ENCODE measurements at regions not wholly inside any gene's neighbourhood (a gene's known extent, or its start where the extent isn't known, plus 50 kb on each side); places are given as distances from the start of the nearest gene placed in this dataset.

DNA sequence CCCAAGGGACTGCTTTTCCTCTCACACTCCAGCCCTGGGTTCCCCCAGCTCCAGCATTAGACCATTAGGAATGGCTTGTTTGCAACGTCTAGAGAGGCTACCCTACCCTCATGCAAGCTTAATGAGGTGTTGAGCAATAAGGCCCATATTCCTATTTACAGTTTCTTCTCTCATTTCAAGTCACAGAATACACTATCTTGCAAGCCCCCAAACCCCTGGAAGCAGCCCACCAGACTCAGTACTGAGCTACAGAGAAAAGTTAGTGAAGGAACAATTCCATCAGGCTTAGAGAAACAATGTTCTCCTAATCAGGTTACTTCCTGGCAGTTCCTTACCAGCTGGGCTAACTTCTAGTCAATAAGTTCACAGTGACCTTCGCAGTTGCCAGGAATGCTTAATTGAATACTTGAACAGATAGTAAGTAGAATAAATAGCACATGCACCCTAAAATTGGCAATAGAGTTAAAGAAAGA is 606.5 kb upstream of the NOX3 start:
- TF ChIP-seq, protein P1, sequence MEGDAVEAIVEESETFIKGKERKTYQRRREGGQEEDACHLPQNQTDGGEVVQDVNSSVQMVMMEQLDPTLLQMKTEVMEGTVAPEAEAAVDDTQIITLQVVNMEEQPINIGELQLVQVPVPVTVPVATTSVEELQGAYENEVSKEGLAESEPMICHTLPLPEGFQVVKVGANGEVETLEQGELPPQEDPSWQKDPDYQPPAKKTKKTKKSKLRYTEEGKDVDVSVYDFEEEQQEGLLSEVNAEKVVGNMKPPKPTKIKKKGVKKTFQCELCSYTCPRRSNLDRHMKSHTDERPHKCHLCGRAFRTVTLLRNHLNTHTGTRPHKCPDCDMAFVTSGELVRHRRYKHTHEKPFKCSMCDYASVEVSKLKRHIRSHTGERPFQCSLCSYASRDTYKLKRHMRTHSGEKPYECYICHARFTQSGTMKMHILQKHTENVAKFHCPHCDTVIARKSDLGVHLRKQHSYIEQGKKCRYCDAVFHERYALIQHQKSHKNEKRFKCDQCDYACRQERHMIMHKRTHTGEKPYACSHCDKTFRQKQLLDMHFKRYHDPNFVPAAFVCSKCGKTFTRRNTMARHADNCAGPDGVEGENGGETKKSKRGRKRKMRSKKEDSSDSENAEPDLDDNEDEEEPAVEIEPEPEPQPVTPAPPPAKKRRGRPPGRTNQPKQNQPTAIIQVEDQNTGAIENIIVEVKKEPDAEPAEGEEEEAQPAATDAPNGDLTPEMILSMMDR (IDR thresholded peaks at IDR 0.05; ENCODE audit: insufficient read depth, low read depth, low read length): no peak
- ChIA-PET POLR2A (no interaction called here), CTCF (no interaction called here)
- Histone ChIP-seq H3K4me3 (ENCODE audit: low read depth, low read length) (no peak overlapping the region), H3K27me3 (ENCODE audit: control insufficient read depth, insufficient read depth, low read length) (no peaks in the 10 kb centered on the region), H3K36me3 (ENCODE audit: control insufficient read depth, insufficient read depth, low read length) (no peaks in the 10 kb centered on the region)
- no peak for DNase-seq (ENCODE audit: low read depth)

DNA sequence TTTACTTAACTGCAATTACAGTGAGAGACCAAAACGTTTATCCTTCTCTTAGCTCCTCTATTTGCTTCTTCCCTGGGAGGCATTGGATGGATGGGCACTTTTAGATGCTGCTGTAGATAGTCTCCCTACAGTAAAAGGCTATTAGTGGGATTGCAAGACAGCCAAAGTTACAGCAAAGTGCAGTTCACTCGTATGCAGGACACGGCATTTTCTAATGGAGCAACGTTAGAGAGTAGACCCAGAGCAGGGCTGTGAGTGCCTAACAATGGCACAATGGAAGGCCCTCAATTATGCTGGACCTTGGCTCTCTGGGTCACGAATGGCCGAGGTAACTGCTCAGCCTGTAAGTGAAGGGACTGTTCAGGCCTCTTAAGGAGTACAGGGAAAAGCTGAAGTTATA is 605.8 kb upstream of the NOX3 start:
- no peak for DNase-seq (ENCODE audit: low read depth)
- ChIA-PET CTCF (no interaction called here), POLR2A (no interaction called here)
- H3K4me3 ChIP-seq (ENCODE audit: low read depth, low read length): no peak overlapping the region
- no peaks in the 10 kb centered on the region for H3K36me3 ChIP-seq (ENCODE audit: control insufficient read depth, insufficient read depth, low read length)
- TF ChIP-seq, protein P1 (IDR thresholded peaks at IDR 0.05; ENCODE audit: insufficient read depth, low read depth, low read length): no peak
- H3K27me3 ChIP-seq (ENCODE audit: control insufficient read depth, insufficient read depth, low read length): no peaks in the 10 kb centered on the region

DNA sequence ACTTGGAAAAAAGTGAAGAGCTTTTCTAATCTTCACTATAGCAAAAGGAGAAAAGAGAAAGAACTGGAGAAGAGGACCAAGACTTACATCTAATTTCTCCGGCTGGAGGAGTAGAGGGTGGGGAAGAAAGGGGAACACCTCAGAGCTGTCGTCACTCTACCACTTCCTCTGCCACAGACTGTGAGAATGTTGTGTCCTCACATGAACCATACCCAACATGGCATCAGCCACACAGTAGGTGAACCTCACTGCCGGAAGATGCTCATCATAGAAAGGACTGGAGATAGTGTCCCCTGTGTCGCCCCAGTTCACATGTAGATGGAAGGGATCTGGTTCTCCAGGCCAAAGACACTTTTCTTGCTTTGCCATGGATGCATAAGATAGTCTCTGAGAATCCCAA is 604.4 kb upstream of the NOX3 start:
- ChIA-PET CTCF (interaction anchor here (0.6 kb wide), 1 partner anchor 27 kb away, joined by 3 read pairs; no protein-coding TSS in a partner anchor), POLR2A (no interaction called here)
- Histone ChIP-seq H3K36me3 (ENCODE audit: control insufficient read depth, insufficient read depth, low read length) (no peaks in the 10 kb centered on the region), H3K27me3 (ENCODE audit: control insufficient read depth, insufficient read depth, low read length) (no peaks in the 10 kb centered on the region), H3K4me3 (ENCODE audit: low read depth, low read length) (no peak overlapping the region)
- DNase-seq (ENCODE audit: low read depth): no peak
- TF ChIP-seq, protein P1 (IDR thresholded peaks at IDR 0.05; ENCODE audit: insufficient read depth, low read depth, low read length): no peak

GRCh38 chr6:156058356-156058755 is 602.7 kb upstream of the NOX3 start:
- H3K4me3 ChIP-seq (ENCODE audit: low read depth, low read length): no peak overlapping the region
- DNase-seq (ENCODE audit: low read depth): no peak
- TF ChIP-seq, protein P1 (IDR thresholded peaks at IDR 0.05; ENCODE audit: insufficient read depth, low read depth, low read length): no peak
- no peaks in the 10 kb centered on the region for H3K27me3 ChIP-seq (ENCODE audit: control insufficient read depth, insufficient read depth, low read length)
- no peaks in the 10 kb centered on the region for H3K36me3 ChIP-seq (ENCODE audit: control insufficient read depth, insufficient read depth, low read length)
- ChIA-PET POLR2A (no interaction called here), CTCF (no interaction called here)

GRCh38 chr6:156057869-156058268 is 602.2 kb upstream of the NOX3 start:
- POLR2A ChIA-PET: no interaction called here
- Histone ChIP-seq H3K4me3 (ENCODE audit: low read depth, low read length) (no peak overlapping the region), H3K27me3 (ENCODE audit: control insufficient read depth, insufficient read depth, low read length) (no peaks in the 10 kb centered on the region), H3K36me3 (ENCODE audit: control insufficient read depth, insufficient read depth, low read length) (no peaks in the 10 kb centered on the region)
- no peak for DNase-seq (ENCODE audit: low read depth)
- CTCF ChIA-PET: no interaction called here
- TF ChIP-seq, protein P1 (IDR thresholded peaks at IDR 0.05; ENCODE audit: insufficient read depth, low read depth, low read length): no peak
